GM23248 (cell line): ENCODE measurements at regions not wholly inside any gene's neighbourhood (a gene's known extent, or its start where the extent isn't known, plus 50 kb on each side); places are given as distances from the start of the nearest gene placed in this dataset.

Experiments used
- EZH2 ChIP-seq: fragments of 200-600 bp; sonication (generic); IDR thresholded peaks from 2 replicates; pipeline ENCODE4 v1.6.1; 2018; ENCODE audit warnings: antibody characterized with exemption, mild to moderate bottlenecking; ENCODE audit not compliant: insufficient read depth, poor library complexity, severe bottlenecking
- EZH2phosphoT487 ChIP-seq: fragments of 200-600 bp; sonication (generic); IDR thresholded peaks from 2 replicates; pipeline ENCODE4 v1.6.1; 2018; ENCODE audit warnings: antibody characterized with exemption, moderate library complexity, mild to moderate bottlenecking, low read depth; ENCODE audit not compliant: insufficient read depth

- TF ChIP-seq EZH2phosphoT487 (no peak), EZH2 (no peak)
Observed at GRCh38 chr16:62516001-62516400, 479.8 kb upstream of the CDH8 start.
